HepG2 (cell line): ENCODE measurements at regions not wholly inside any gene's neighbourhood (a gene's known extent, or its start where the extent isn't known, plus 50 kb on each side); places are given as distances from the start of the nearest gene placed in this dataset.

Experiments used
- ATAC-seq: fragments of 200-7000 bp; cut with Tn5 transposase; 3 replicates; pipeline ENCODE4 v1.9.1; 2020; ENCODE audit warnings: mild to moderate bottlenecking, moderate library complexity
- BruUV-seq: library from RNA; stranded (reverse); fragments of 400-500 nt; replicated peaks from 2 replicates; lab custom pipeline; 2021; lab: Mats Ljungman, UMichigan
- CTCF ChIA-PET: fragments of 300-600 bp; formaldehyde crosslinking; extraction: SDS; loops from one replicate; lab custom pipeline; 2021; ENCODE audit warnings: low total read pairs, inconsistent platforms, low intra/inter-chr PET ratio; lab: Yijun Ruan, JAX
- POLR2A ChIA-PET: fragments of 350-600 bp; sonication (Branson Sonifier 250); formaldehyde crosslinking; loops from one replicate; lab custom pipeline; 2020; ENCODE audit warnings: antibody characterized with exemption, inconsistent platforms; lab: Yijun Ruan, JAX
- DNase-seq: peaks from one replicate; pipeline ENCODE4 v3.0.0-alpha.2; 2015; ENCODE audit warnings: low spot score
- FAIRE-seq: peaks from 3 replicates; lab custom pipeline; 2011; peaks lifted over from hg19 to GRCh38; lab: Jason Lieb, UNC
- H2AFZ ChIP-seq: one replicate; pipeline ENCODE4 v1.6.1; 2011; ENCODE audit warnings: low read length, inconsistent platforms
- H3K27ac ChIP-seq: fragments of 300-600 bp; 3 replicates; pipeline ENCODE4 v1.8.0; 2011; ENCODE audit warnings: mixed run types, mild to moderate bottlenecking, mixed read lengths, low read length, inconsistent platforms; ENCODE audit not compliant: insufficient read depth; ENCODE audit errors: extremely low read length
- H3K27me3 ChIP-seq, 2 experiments: fragments of 200-600 bp in 1 of 2; 2 replicates in 1 of 2; 3 replicates in 1 of 2; pipeline versions ENCODE4 v1.6.0 to v1.8.0; 2011; ENCODE audit warnings: low read length in 2 of 2, mild to moderate bottlenecking in 2 of 2, moderate library complexity in 2 of 2, inconsistent platforms in 1 of 2; ENCODE audit not compliant: insufficient read depth in 2 of 2, control insufficient read depth in 1 of 2
- H3K36me3 ChIP-seq, 2 experiments: fragments of 200-600 bp in 1 of 2; replicated peaks in 1 of 2; 2 replicates in 1 of 2; 3 replicates in 1 of 2; pipeline versions ENCODE4 v1.5.1 to v1.8.0; 2011; ENCODE audit warnings: low read length in 2 of 2, inconsistent platforms in 1 of 2; ENCODE audit not compliant: insufficient read depth in 2 of 2, control insufficient read depth in 1 of 2
- H3K4me1 ChIP-seq: 2 replicates; pipeline ENCODE4 v1.5.1; 2012; ENCODE audit warnings: low read length, inconsistent platforms; ENCODE audit not compliant: insufficient read depth
- H3K4me2 ChIP-seq: 2 replicates; pipeline ENCODE4 v1.6.0; 2011; ENCODE audit warnings: low read depth, low read length, inconsistent platforms
- H3K4me3 ChIP-seq, 3 experiments: fragments of 200-600 bp in 1 of 3; sonication (generic), shearing (Covaris generic) in 1 of 3; replicated peaks in 1 of 3; 2 replicates each; pipeline ENCODE4 v1.5.1; 2011 to 2016; ENCODE audit warnings: low read length in 3 of 3, inconsistent platforms in 2 of 3, low read depth in 2 of 3, mild to moderate bottlenecking in 2 of 3, control low read depth in 1 of 3, mixed read lengths in 1 of 3; ENCODE audit not compliant: insufficient read depth in 1 of 3
- H3K79me2 ChIP-seq: one replicate; pipeline ENCODE4 v1.6.1; 2011; ENCODE audit warnings: low read length, inconsistent platforms; ENCODE audit not compliant: insufficient read depth
- H3K9ac ChIP-seq: 2 replicates; pipeline ENCODE4 v1.6.0; 2011; ENCODE audit warnings: mild to moderate bottlenecking, low read depth, low read length, inconsistent platforms; ENCODE audit not compliant: insufficient read depth
- H3K9me3 ChIP-seq: 2 replicates; pipeline ENCODE4 v1.5.1; 2012; ENCODE audit warnings: mild to moderate bottlenecking, low read length
- H4K20me1 ChIP-seq: 2 replicates; pipeline ENCODE4 v1.6.0; 2011; ENCODE audit warnings: inconsistent platforms, mild to moderate bottlenecking, low read length, moderate library complexity; ENCODE audit not compliant: insufficient read depth
- IRF2 ChIP-seq: IDR thresholded peaks from 2 replicates; pipeline ENCODE4 v1.6.1; 2018; ENCODE audit warnings: missing genetic modification reagents, missing compliant biosample characterization
- ZNF549 ChIP-seq: sonication (generic); formaldehyde crosslinking; IDR thresholded peaks from 2 replicates; pipeline ENCODE4 v1.5.0; 2020; ENCODE audit warnings: missing genetic modification reagents
- ZSCAN31 ChIP-seq: sonication (generic); formaldehyde crosslinking; IDR thresholded peaks from 2 replicates; pipeline ENCODE4 v1.5.0; 2020; ENCODE audit warnings: low read depth, mild to moderate bottlenecking, missing genetic modification reagents
- WGBS: methylation state at CpG from one replicate; pipeline ENCODE4 v1.1.6; 2017; ENCODE audit warnings: low lambda C conversion rate; 5-methylcytosine and 5-hydroxymethylcytosine counted together
- in situ Hi-C: cut with HindIII; loops from 2 replicates; pipeline ENCODE4 v1.10.0; 2017; ENCODE audit warnings: low pct_unique_long_range_greater_than_20kb; ENCODE audit not compliant: extremely low pct_ligation_motif_present
- intact Hi-C: fragments of 100-400 bp; cut with micrococcal nuclease; formaldehyde crosslinking; loops from one replicate; pipeline ENCODE4 v1.10.0; 2022; ENCODE audit not compliant: unreplicated experiment
- TF ChIP-seq, protein P1 (sequence below): sonication (generic); formaldehyde crosslinking; IDR thresholded peaks from 2 replicates; pipeline ENCODE4 v1.4.0; 2020; ENCODE audit warnings: missing genetic modification reagents
- TF ChIP-seq, protein P2 (sequence below): sonication (generic); formaldehyde crosslinking; IDR thresholded peaks from 2 replicates; pipeline ENCODE4 v1.4.0; 2020; ENCODE audit warnings: missing genetic modification reagents

DNA sequence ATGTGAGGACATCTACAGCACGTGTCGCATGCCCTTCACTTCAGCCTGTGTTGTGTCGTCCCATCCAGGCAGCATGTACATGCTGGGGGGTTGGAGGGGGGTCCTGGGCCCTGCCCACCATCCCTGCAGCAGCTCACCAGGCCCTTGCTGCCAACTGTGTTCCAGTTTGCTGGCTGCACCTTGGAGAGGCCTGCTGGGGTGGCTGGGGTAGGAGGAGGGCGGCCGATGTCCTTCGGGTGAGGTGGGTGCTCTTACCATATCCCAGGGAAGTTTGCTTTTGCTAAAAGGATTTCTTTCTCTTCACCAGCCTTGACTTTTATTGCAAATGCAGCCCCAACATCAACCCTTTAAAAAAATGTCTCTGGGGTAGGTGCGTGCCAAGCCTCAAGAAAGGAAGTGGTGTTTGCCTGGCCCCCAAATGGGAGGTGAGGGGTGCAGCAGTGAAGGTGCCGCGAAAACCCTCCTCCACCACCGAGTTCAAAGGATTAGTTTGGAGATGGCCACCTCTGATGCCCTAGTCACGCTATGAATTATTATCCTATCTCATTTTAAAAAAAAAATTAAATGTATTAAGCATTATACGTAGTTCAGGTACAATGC lies 165.8 kb upstream of the KLF6 start:
- H3K79me2 ChIP-seq: no peaks in the 10 kb centered on the region
- in situ Hi-C loops (no loop called here), intact Hi-C loops (no loop called here)
- no peaks in the 10 kb centered on the region for H3K4me1 ChIP-seq
- 38% methylated on average over 12 of the region's 12 CpGs for WGBS
- no peak overlapping the region for H3K9ac ChIP-seq
- no TSS peak for BruUV-seq
- no peak overlapping the region for H3K4me3 ChIP-seq
- POLR2A ChIA-PET: no interaction called here
- no peaks in the 10 kb centered on the region for H3K9me3 ChIP-seq
- no peaks in the 10 kb centered on the region for H3K36me3 ChIP-seq
- CTCF ChIA-PET: no interaction called here
- ATAC-seq: no peak
- no peak overlapping the region for H2AFZ ChIP-seq
- no peak for DNase-seq
- peaks cover 0 to 9% of the 10 kb centered on the region in 2 experiments; a peak in 1 of 5 replicates for H3K27me3 ChIP-seq
- H3K27ac ChIP-seq: no peak overlapping the region
- H3K4me2 ChIP-seq: no peak overlapping the region
- H4K20me1 ChIP-seq: no peaks in the 10 kb centered on the region
- TF ChIP-seq, protein P1, sequence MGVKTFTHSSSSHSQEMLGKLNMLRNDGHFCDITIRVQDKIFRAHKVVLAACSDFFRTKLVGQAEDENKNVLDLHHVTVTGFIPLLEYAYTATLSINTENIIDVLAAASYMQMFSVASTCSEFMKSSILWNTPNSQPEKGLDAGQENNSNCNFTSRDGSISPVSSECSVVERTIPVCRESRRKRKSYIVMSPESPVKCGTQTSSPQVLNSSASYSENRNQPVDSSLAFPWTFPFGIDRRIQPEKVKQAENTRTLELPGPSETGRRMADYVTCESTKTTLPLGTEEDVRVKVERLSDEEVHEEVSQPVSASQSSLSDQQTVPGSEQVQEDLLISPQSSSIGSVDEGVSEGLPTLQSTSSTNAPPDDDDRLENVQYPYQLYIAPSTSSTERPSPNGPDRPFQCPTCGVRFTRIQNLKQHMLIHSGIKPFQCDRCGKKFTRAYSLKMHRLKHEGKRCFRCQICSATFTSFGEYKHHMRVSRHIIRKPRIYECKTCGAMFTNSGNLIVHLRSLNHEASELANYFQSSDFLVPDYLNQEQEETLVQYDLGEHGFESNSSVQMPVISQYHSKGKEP (CRISPR knock-in tag): no peak
- TF ChIP-seq ZNF549 (CRISPR knock-in tag) (no peak), ZSCAN31 (no peak), IRF2 (CRISPR knock-in tag) (no peak)
- TF ChIP-seq, protein P2, sequence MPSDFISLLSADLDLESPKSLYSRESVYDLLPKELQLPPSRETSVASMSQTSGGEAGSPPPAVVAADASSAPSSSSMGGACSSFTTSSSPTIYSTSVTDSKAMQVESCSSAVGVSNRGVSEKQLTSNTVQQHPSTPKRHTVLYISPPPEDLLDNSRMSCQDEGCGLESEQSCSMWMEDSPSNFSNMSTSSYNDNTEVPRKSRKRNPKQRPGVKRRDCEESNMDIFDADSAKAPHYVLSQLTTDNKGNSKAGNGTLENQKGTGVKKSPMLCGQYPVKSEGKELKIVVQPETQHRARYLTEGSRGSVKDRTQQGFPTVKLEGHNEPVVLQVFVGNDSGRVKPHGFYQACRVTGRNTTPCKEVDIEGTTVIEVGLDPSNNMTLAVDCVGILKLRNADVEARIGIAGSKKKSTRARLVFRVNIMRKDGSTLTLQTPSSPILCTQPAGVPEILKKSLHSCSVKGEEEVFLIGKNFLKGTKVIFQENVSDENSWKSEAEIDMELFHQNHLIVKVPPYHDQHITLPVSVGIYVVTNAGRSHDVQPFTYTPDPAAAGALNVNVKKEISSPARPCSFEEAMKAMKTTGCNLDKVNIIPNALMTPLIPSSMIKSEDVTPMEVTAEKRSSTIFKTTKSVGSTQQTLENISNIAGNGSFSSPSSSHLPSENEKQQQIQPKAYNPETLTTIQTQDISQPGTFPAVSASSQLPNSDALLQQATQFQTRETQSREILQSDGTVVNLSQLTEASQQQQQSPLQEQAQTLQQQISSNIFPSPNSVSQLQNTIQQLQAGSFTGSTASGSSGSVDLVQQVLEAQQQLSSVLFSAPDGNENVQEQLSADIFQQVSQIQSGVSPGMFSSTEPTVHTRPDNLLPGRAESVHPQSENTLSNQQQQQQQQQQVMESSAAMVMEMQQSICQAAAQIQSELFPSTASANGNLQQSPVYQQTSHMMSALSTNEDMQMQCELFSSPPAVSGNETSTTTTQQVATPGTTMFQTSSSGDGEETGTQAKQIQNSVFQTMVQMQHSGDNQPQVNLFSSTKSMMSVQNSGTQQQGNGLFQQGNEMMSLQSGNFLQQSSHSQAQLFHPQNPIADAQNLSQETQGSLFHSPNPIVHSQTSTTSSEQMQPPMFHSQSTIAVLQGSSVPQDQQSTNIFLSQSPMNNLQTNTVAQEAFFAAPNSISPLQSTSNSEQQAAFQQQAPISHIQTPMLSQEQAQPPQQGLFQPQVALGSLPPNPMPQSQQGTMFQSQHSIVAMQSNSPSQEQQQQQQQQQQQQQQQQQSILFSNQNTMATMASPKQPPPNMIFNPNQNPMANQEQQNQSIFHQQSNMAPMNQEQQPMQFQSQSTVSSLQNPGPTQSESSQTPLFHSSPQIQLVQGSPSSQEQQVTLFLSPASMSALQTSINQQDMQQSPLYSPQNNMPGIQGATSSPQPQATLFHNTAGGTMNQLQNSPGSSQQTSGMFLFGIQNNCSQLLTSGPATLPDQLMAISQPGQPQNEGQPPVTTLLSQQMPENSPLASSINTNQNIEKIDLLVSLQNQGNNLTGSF (CRISPR knock-in tag): no peak
- FAIRE-seq: no peak
